H1 (cell line): ENCODE measurements at regions not wholly inside any gene's neighbourhood (a gene's known extent, or its start where the extent isn't known, plus 50 kb on each side); places are given as distances from the start of the nearest gene placed in this dataset.

ENCODE experiments used
- CTCF ChIA-PET: fragments of 300-600 bp; sonication (Branson Sonifier 250); formaldehyde crosslinking; loops from one replicate; lab custom pipeline; 2021; ENCODE audit not compliant: partially characterized antibody; lab: Charles Lee
- POLR2A ChIA-PET: fragments of 300-600 bp; sonication (Branson Sonifier 250); formaldehyde crosslinking; loops from one replicate; lab custom pipeline; 2021; ENCODE audit warnings: inconsistent platforms; ENCODE audit not compliant: partially characterized antibody; lab: Charles Lee
- DNase-seq, 2 experiments: peaks; one replicate each; pipeline versions ENCODE4 v3.0.0 to v3.0.0-alpha.2; 2010 to 2022; ENCODE audit warnings: low spot score in 2 of 2, low read depth in 1 of 2, mixed read lengths in 1 of 2
- FAIRE-seq: peaks from 2 replicates; lab custom pipeline; 2011; peaks lifted over from hg19 to GRCh38; lab: Jason Lieb, UNC
- H2AFZ ChIP-seq: 2 replicates; pipeline ENCODE4 v1.8.1; 2012; ENCODE audit warnings: low read length, inconsistent platforms
- H2AK5ac ChIP-seq: 2 replicates; pipeline ENCODE4 v1.6.1; 2013; ENCODE audit warnings: low read depth, low read length
- H2BK120ac ChIP-seq: replicated peaks from 2 replicates; pipeline ENCODE3; 2013; ENCODE audit warnings: low read depth, low read length, inconsistent platforms
- H2BK12ac ChIP-seq: 2 replicates; pipeline ENCODE4 v1.6.1; 2013; ENCODE audit warnings: low read depth, low read length
- H2BK15ac ChIP-seq: 2 replicates; pipeline ENCODE4 v1.6.1; 2013; ENCODE audit warnings: low read length
- H2BK20ac ChIP-seq: 2 replicates; pipeline ENCODE4 v1.6.1; 2013; ENCODE audit warnings: low read length
- H2BK5ac ChIP-seq: 2 replicates; pipeline ENCODE4 v1.6.1; 2013; ENCODE audit warnings: low read depth, low read length
- H3K14ac ChIP-seq: 2 replicates; pipeline ENCODE4 v1.6.1; 2013; ENCODE audit warnings: inconsistent platforms; ENCODE audit not compliant: insufficient read length
- H3K18ac ChIP-seq: 2 replicates; pipeline ENCODE4 v1.6.1; 2013; ENCODE audit warnings: low read length; ENCODE audit errors: extremely low read depth
- H3K23ac ChIP-seq: 2 replicates; pipeline ENCODE4 v1.6.1; 2013; ENCODE audit warnings: inconsistent platforms; ENCODE audit not compliant: insufficient read length
- H3K23me2 ChIP-seq: 2 replicates; pipeline ENCODE4 v1.6.1; 2013; ENCODE audit warnings: low read depth, low read length
- H3K27ac ChIP-seq: 2 replicates; pipeline ENCODE4 v1.6.1; 2011; ENCODE audit warnings: low read depth, low read length, inconsistent platforms
- H3K27me3 ChIP-seq, 4 experiments: replicated peaks in 1 of 4; 1 replicate in 1 of 4; 2 replicates in 3 of 4; pipeline versions ENCODE4 v1.6.1 to v1.8.1; 2011 to 2013; ENCODE audit warnings: low read length in 3 of 4, mild to moderate bottlenecking in 3 of 4, inconsistent platforms in 2 of 4, mixed read lengths in 2 of 4, moderate library complexity in 1 of 4; ENCODE audit not compliant: control insufficient read depth in 3 of 4, insufficient read depth in 3 of 4; ENCODE audit errors: extremely low read depth in 1 of 4
- H3K36me3 ChIP-seq, 4 experiments: 2 replicates each; pipeline versions ENCODE4 v1.6.1 to v1.8.1; 2011 to 2013; ENCODE audit warnings: mild to moderate bottlenecking in 4 of 4, low read length in 3 of 4, moderate library complexity in 2 of 4, control low read depth in 1 of 4, inconsistent platforms in 1 of 4; ENCODE audit not compliant: insufficient read depth in 4 of 4, control insufficient read depth in 2 of 4
- H3K4ac ChIP-seq: replicated peaks from 2 replicates; pipeline ENCODE3; 2013; ENCODE audit warnings: low read length, low read depth, mixed read lengths, inconsistent platforms; ENCODE audit not compliant: insufficient read length
- H3K4me1 ChIP-seq, 4 experiments: replicated peaks in 1 of 4; 1 replicate in 1 of 4; 2 replicates in 3 of 4; pipeline versions ENCODE4 v1.6.1 to v1.8.1; 2011 to 2013; ENCODE audit warnings: low read length in 3 of 4, inconsistent platforms in 2 of 4, mixed read lengths in 1 of 4; ENCODE audit not compliant: insufficient read depth in 4 of 4, control insufficient read depth in 3 of 4
- H3K4me2 ChIP-seq, 2 experiments: 2 replicates each; pipeline versions ENCODE4 v1.6.1 to v1.8.1; 2011 to 2013; ENCODE audit warnings: low read depth in 2 of 2, low read length in 2 of 2, control low read depth in 1 of 2, inconsistent platforms in 1 of 2, mild to moderate bottlenecking in 1 of 2; ENCODE audit not compliant: insufficient read depth in 1 of 2
- H3K4me3 ChIP-seq, 4 experiments: fragments of 200-600, 300-600 bp in 1 of 4; sonication (generic), shearing (Covaris generic), sonication (Bioruptor Twin) in 1 of 4; 2 replicates each; pipeline versions ENCODE4 v1.5.1 to v1.8.1; 2011 to 2016; ENCODE audit warnings: low read length in 4 of 4, low read depth in 3 of 4, control low read depth in 2 of 4, inconsistent platforms in 2 of 4, mild to moderate bottlenecking in 2 of 4, mixed read lengths in 1 of 4, moderate library complexity in 1 of 4; ENCODE audit not compliant: insufficient read depth in 2 of 4; ENCODE audit errors: extremely low read depth in 1 of 4
- H3K56ac ChIP-seq: replicated peaks from 2 replicates; pipeline ENCODE3; 2013; ENCODE audit warnings: low read depth, mild to moderate bottlenecking, mixed read lengths, low read length, inconsistent platforms; ENCODE audit not compliant: insufficient read length
- H3K79me1 ChIP-seq: 2 replicates; pipeline ENCODE4 v1.6.1; 2013; ENCODE audit warnings: low read depth, low read length, control low read depth
- H3K79me2 ChIP-seq, 2 experiments: 2 replicates each; pipeline versions ENCODE4 v1.6.1 to v1.8.1; 2012 to 2013; ENCODE audit warnings: low read length in 2 of 2, mild to moderate bottlenecking in 2 of 2, inconsistent platforms in 1 of 2; ENCODE audit not compliant: insufficient read depth in 2 of 2, control insufficient read depth in 1 of 2
- H3K9ac ChIP-seq, 4 experiments: replicated peaks in 1 of 4; 1 replicate in 1 of 4; 2 replicates in 3 of 4; pipeline versions ENCODE4 v1.6.1 to v1.8.1; 2011 to 2013; ENCODE audit warnings: low read depth in 3 of 4, low read length in 3 of 4, control low read depth in 2 of 4, mild to moderate bottlenecking in 2 of 4, moderate library complexity in 2 of 4, inconsistent platforms in 1 of 4; ENCODE audit errors: extremely low read depth in 1 of 4
- H3K9me3 ChIP-seq, 2 experiments: 2 replicates each; pipeline versions ENCODE4 v1.6.1 to v1.8.1; 2012 to 2013; ENCODE audit warnings: mild to moderate bottlenecking in 2 of 2, moderate library complexity in 2 of 2, control low read depth in 1 of 2, inconsistent platforms in 1 of 2, low read depth in 1 of 2, low read length in 1 of 2, mixed read lengths in 1 of 2; ENCODE audit not compliant: insufficient read depth in 2 of 2
- H4K20me1 ChIP-seq, 2 experiments: replicated peaks in 1 of 2; 2 replicates each; pipeline versions ENCODE3 to v1.8.1; 2011 to 2013; ENCODE audit warnings: inconsistent platforms in 2 of 2, low read length in 2 of 2, mild to moderate bottlenecking in 1 of 2; ENCODE audit not compliant: insufficient read depth in 2 of 2, control insufficient read depth in 1 of 2
- H4K5ac ChIP-seq: 2 replicates; pipeline ENCODE4 v1.6.1; 2013; ENCODE audit warnings: low read length, low read depth, mixed read lengths, inconsistent platforms; ENCODE audit not compliant: insufficient read length
- H4K8ac ChIP-seq: 2 replicates; pipeline ENCODE4 v1.8.0; 2013; ENCODE audit warnings: mild to moderate bottlenecking, moderate library complexity, low read length, inconsistent platforms; ENCODE audit not compliant: insufficient read depth; ENCODE audit errors: extremely low read depth
- H4K91ac ChIP-seq: replicated peaks from 2 replicates; pipeline ENCODE3; 2013; ENCODE audit warnings: low read length, mixed read lengths, inconsistent platforms; ENCODE audit not compliant: insufficient read length
- KDM1A ChIP-seq: fragments of 200-600, 300-600 bp; sonication (generic); IDR thresholded peaks from 2 replicates; pipeline ENCODE4 v1.7.1; 2016; ENCODE audit warnings: mild to moderate bottlenecking, low read length, borderline replicate concordance
- WGBS, 2 experiments: shearing (Covaris generic) in 1 of 2; methylation state at CpG; one replicate each; pipeline versions ENCODE4 v1.1.6 to v1.1.7; 2013 to 2015; ENCODE audit warnings: low lambda C conversion rate in 2 of 2, mixed read lengths in 2 of 2, inconsistent platforms in 1 of 2, low coverage in 1 of 2, missing lambda C conversion rate in 1 of 2; ENCODE audit not compliant: insufficient replicate concordance in 2 of 2, insufficient coverage in 1 of 2, insufficient read length in 1 of 2; ENCODE audit errors: extremely low coverage in 1 of 2, missing lambda C conversion rate in 1 of 2; 5-methylcytosine and 5-hydroxymethylcytosine counted together

- no peak overlapping the region for H4K5ac ChIP-seq
- H3K9me3 ChIP-seq: 0 out of 4 replicates have a peak, but pooled peaks cover 0 to 3% of the 10 kb centered on the region in 2 experiments
- H2BK15ac ChIP-seq: no peak overlapping the region
- H2BK20ac ChIP-seq: no peak overlapping the region
- H3K18ac ChIP-seq: no peak overlapping the region
- H2BK5ac ChIP-seq: no peak overlapping the region
- H3K23me2 ChIP-seq: no peaks in the 10 kb centered on the region
- DNase-seq: no peak
- no peak overlapping the region for H3K4ac ChIP-seq
- H4K91ac ChIP-seq: no peak overlapping the region
- ChIA-PET POLR2A (no interaction called here), CTCF (interaction anchor here (1.8 kb wide), 1 partner anchor 29 kb away, joined by 6 read pairs; no protein-coding TSS in a partner anchor)
- no peak overlapping the region for H3K9ac ChIP-seq
- no peaks in the 10 kb centered on the region for H4K20me1 ChIP-seq
- no peaks in the 10 kb centered on the region for H3K36me3 ChIP-seq
- no peak overlapping the region for H2AFZ ChIP-seq
- peaks cover 0 to 3% (median 0%) of the 10 kb centered on the region in 4 experiments; a peak in 1 of 7 replicates for H3K4me1 ChIP-seq
- no peak overlapping the region for H2BK12ac ChIP-seq
- H3K27me3 ChIP-seq: no peaks in the 10 kb centered on the region
- H3K4me2 ChIP-seq: no peak overlapping the region
- H3K79me1 ChIP-seq: no peaks in the 10 kb centered on the region
- H3K79me2 ChIP-seq: no peaks in the 10 kb centered on the region
- H3K27ac ChIP-seq: no peak overlapping the region
- no peak overlapping the region for H3K14ac ChIP-seq
- WGBS, 2 experiments: 85% methylated on average over 2 of the region's 2 CpGs; no CpG with 5 or more reads in 1 of the 2 experiments
- H2AK5ac ChIP-seq: no peak overlapping the region
- no peak overlapping the region for H3K23ac ChIP-seq
- no peak overlapping the region for H3K4me3 ChIP-seq
- TF ChIP-seq KDM1A: no peak
- no peak overlapping the region for H2BK120ac ChIP-seq
- no peak overlapping the region for H4K8ac ChIP-seq
- FAIRE-seq: no peak
- no peak overlapping the region for H3K56ac ChIP-seq
These were observed 64.7 kb downstream of the ARRDC4 start for GRCh38 chr15:98025237-98025636.
